ENCODE measurements at regions not wholly inside any gene's neighbourhood (a gene's known extent, or its start where the extent isn't known, plus 50 kb on each side); places are given as distances from the start of the nearest gene placed in this dataset.
"Not testable (repeated sequence)": the region's sequence is repeated elsewhere in the genome, so short reads cannot be mapped to it uniquely, and the experiment has no call there.

DNA sequence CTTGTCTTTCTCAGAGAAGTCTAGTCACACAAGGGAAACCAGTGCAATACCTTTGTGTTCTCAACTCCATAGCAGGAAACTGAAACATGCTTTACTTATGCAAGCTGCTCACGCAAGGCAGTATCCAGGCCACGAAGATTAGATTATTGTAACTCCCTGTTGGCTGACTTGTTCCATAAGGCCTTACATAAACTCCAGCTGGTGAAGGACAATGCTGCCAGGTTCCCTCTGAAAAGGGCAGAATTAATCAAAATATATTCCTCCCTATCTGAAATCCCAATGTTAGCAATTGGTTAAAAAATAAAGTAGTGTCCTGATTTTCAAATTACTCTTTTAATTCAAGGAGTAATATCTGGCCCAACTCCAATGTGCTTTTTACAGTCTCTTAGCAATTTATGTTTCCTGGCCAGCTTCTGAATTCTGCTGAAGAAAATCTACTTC is 966.6 kb downstream of the HACE1 start:
- no peak for DNase-seq

DNA sequence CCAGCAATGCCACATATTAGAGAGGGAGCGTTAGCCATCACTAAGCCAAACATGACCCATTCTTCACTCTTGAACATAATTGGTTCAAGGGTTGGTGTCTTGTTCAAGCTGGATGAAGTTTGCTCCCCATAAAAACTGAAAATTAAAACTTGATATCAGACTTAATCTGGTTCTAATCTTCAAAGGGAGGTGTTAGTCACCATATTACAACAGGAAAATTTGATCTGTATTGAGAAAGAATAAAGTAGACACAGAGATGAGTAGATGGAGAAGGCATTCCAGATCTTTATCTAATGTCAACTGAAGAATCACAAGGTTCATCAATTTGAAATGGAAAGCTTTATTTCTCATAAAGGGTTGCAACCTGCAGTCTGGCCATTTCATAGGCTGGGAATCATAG is 972.8 kb downstream of the HACE1 start:
- DNase-seq: no peak

DNA sequence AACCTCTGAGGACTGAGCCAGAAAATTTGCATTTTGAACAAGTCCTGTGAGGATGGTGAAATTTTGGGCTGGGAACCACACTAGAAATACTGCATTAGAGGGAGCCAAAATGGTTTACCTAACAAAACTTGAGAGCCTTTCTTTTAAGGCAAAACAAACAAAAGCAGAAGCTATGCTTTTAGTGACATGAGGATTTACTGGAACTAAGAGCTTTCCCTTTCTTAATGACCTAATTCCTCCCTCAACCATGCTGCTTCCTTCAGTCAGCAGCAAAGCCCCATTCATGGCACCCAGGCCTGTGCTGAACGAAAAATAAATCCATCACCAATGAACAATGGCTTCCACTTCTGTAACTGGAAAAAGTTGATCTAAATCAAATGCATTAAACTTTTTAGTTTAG is 974.3 kb downstream of the HACE1 start:
- no peak for DNase-seq

DNA sequence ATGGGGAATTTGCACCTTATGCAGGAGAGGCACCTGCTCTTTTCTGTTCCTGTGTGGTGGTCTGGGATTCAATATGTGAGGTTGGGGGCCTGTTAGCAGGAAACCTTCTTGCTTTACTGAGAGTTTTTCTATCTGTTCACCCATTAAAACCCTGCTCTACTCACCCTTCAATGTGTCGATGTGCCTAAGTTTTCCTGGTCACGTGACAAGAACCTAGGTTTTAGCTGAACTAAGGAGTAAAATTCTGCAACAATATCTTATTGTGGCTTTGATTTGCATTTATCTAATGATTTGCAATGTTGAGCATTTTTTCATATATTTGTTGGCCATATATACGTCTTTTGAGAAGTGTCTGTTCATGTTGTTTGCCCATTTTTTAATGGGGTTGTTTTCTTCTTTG is 979.9 kb downstream of the HACE1 start:
- DNase-seq: no peak

DNA sequence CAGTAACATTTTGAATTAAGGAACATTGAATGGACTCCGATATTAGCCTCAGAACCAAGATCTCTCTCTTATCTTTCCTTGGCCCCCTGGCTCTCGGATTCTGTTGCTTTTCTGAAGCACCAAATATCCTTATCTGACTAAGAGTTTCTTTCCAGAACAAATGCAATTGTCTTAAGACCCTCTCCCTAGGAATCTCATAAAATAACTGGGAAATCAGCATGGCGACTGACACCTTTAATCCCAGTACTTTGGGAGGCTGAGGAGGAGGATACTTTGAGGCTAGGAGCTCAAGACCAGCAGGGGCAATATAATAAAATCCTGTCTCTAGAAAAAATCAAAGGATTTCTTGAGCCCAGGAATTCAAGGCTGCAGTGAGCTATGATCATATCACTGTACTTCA is 984.5 kb downstream of the HACE1 start:
- no peak for DNase-seq

DNA sequence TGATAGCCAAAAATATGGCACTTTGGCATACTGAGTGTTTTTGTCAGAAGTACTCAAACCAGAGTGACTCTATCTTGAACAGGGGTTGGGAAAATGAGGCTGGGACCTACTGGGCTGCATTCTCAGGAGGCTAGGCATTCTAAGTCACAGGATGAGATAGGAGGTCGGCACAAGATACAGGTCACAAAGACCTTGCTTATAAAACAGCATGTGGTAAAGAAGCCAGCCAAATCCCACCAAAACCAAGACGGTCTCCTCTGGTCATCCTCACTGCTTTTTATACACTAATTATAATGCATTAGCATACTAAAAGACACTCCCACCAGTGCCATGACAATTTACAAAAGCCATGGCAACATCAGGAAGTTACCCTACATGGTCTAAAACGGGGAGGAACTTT is 985.1 kb downstream of the HACE1 start:
- DNase-seq: no peak

DNA sequence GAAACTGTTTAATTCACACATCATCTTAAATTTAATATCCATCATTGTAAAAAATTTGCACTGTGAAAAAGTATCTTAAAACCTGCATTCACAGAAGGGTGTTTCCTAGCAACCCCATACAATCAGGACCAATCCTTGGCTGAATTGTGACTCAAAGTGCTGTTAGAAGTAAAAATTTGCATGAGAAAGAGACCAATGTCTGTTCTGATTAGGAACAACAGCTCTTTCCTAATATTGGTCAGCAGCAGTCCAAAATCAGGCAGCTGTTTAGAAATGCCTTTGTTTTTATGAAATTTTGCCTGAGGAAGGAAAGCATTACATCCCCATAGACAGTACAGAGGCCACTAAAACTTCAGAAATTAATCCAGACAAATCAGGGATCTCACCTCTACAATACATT is 987.0 kb downstream of the HACE1 start:
- no peak for DNase-seq

DNA sequence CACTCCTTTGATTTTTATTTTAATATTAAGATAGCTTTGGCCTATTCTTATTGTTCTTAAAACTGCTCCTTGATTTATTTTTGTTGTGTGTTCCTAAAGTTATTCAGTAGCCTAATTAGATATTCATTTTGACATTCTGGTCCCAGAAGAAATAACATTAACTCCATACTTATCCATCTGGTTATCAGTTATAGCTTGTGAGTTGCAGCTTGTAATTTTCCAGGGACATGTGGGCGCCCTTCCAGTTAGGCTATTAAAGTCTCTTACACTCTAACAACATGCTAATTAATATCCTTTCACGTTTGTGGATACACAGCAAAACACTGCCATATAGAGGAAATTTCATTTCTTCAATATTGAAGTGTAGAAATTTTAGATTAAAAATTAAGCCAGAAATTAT is 987.5 kb downstream of the HACE1 start:
- no peak for DNase-seq

DNA sequence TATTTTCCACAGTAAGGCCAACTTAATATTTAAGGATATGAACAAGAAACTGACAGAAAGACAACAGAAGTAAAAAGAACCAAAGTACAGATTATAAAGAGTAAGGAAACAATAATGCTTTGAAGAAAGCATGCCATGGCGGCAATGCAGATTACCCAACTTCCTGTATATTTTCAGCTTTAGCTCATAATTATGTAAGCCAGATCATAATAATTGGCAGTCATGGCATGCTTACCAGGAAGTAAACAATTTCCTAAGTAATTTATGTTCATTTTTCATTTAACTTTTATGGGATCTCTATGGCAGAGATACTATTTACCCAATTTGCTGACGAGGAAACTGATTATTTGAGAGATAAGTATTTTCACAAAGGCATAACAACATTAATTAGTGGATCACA is 988.7 kb downstream of the HACE1 start:
- DNase-seq: no peak

DNA sequence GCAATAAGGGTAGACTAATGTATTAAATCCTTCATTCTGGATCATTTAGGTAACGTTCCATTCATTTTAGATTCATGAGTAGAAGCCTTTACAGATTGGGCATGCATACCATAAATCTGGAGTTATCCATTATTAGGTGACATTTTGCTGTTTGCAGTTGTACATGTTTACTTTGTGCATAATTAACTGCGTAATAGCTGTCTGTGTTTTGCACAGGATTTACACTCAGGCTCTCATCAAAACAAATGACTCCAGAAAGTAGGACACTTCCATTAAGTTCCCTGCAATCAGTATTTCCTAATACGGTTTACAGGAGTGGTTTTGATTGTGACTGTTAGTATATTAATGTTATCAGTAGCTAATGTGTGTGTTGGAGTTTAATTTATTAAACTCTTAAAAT is 997.4 kb downstream of the HACE1 start:
- no peak for DNase-seq

DNA sequence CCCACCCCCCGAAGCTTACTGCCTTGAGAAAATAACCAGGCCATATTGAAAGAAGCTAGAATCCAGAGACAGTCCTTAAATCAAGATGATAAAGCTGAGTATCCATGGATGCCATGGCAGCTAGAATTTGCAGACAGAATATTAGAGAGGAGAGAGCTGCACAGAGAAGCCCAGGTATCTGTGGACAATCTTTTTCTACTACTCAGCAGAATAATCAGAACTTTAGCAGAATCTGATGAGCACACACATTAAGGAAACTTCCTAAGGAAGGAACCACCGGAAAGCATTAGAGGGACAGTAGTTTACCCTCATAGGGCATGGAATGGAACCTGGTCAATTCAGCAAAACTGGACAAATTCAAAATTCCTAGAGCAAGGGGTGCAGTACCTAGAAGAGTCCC is 1001.7 kb downstream of the HACE1 start:
- no peak for DNase-seq

DNA sequence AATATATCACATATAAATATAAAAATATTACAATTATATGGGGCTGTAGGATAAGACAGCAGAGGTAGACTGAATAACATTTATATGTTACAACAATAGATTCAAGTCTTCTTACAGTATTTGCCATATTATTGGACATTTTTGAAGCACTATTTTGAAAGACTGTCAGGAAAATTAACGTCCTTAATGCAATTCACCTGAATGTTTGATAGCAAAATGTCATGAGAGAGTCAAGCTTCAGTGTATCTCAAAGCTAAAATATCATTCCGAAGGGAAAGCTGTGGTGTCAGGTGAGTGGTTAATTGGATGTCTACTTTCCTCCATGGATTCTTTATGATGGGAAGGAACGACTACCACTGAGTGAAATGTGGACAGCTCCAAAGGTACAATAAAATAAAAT is 1004.0 kb downstream of the HACE1 start:
- no peak for DNase-seq

DNA sequence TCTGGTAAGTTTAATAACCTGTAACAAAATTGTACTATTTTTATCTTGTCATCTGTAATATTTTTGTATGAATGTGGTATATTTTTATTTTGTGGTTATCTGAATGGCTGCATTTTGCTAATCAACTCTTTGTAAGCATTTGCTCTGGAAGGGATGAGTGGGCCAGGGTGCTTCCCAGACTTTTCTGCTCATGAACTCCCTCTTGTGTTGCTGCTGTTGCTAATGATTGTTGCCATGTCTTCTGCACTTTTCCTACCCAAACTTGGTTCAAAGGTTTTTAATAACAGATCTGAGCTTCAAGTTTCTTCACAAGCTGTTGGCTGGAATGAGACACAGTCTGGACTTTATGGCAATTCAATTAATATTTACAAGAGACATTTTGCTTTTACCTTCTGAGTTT is 1005.7 kb downstream of the HACE1 start:
- DNase-seq: no peak

DNA sequence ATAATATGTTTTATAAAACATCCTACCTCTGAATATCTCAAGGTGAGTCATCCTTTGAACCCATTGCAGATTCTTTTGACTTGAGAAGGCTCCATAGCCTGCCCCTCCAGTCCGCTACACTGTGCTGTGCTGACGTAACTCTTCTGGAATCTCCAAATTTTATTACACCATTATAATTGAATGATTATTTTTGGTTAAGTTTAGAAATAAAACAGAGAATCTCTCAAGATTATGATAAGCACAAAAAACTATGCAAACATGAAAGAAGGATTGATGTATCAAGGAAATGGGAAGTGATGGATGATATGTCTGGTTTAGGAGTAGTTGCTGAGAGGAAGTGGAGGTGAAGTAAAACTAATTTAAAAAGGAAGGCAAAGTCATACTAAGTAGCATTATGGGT is 1021.3 kb downstream of the HACE1 start:
- DNase-seq: no peak

DNA sequence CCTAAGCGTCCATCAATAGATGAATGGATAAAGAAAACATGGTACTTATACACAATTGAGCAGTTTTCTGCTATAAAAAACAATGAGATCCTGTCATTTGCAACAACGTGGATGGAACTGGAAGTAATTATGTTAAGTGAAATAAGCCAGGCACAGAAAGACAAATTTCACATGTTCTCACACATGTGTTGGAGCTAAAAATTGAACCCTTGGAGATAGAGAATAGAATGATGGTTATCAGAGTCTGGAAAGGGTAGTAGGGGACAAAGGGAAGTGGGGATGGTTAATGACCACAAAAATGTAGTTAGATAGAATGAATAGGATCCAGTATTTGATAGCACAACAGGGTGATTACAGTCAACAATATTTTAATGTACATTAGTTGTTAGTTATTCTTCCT is 1033.5 kb downstream of the HACE1 start:
- no peak for DNase-seq

DNA sequence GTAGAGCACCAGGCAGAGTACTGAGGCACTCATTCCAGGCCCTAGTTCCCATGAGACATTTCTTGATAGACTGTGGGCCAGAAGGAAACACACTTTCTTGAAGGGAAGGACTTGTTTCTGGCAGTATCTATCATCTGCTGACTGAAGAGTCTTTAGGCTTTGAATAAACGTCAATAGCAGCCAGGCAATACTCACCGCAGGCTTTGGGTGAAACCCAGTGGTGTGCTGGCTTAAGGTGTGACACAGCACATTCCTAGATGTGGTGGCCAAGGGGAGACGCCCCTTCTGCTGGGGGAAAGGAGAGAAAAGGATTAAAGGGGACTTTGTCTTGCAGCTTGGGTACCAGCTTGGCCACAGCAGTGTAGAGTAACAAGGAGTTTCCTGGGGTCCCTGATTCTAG is 1039.6 kb downstream of the HACE1 start:
- no peak for DNase-seq

DNA sequence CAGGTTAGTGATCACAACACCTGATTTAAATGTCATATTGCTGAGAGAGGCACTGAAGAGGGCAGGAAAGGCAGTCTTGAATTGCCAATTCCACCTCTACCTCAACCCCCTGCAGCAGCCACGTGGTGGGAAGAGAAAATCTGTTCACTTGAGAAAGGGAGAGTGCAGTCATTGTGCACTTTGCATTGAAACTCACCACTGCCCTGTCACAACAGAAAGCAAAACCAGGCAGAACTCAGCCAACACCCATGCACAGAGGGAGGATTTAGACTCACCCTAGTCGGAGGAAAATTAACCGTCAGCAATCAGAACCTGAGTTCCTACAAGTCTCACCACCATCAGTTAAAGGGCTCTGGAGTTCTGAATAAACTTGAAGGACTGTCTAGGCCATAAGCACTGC is 1040.2 kb downstream of the HACE1 start:
- DNase-seq: no peak

DNA sequence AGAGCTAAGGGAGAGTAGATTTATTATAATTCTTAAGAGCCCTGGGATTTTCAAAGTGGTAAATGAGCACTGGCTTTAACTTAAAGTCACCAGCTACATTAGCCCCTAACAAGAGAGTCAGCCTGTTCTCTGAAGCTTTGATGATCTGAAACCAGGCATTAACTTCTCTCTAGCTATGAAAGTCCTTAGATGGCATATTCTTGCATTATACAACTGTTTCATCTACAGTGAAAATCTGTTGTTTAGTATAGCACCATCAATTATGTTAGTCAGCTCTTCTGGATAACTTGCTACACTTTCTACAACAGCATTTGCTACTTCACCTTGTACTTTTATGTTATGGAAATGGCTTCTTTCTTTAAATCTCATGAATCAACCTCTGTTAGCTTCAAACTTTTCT is 1046.7 kb downstream of the HACE1 start:
- no peak for DNase-seq

DNA sequence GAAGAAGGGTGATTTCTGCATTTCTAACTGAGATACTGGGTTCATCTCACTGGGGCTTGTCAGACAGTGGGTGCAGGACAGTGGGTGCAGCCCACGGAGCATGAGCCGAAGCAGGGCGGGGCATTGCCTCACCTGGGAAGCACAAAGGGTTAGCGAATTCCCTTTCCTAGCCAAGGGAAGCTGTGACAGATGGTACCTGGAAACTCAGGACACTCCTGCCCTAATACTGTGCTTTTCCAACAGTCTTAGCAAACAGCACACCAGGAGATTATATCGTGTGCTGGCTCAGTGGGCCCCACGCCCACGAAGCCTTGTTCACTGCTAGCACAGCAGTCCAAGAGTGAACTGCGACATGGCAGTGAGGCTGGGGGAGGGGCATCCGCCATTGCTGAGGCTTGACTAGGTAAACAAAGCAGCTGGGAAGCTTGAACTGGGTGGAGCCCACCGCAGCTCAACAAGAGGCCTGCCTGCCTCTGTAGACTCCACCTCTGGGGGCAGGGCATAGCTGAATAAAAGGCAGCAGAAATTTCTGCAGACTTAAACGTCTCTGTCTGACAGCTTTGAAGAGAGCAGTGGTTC is 1057.7 kb downstream of the HACE1 start:
- not testable (repeated sequence) for DNase-seq

DNA sequence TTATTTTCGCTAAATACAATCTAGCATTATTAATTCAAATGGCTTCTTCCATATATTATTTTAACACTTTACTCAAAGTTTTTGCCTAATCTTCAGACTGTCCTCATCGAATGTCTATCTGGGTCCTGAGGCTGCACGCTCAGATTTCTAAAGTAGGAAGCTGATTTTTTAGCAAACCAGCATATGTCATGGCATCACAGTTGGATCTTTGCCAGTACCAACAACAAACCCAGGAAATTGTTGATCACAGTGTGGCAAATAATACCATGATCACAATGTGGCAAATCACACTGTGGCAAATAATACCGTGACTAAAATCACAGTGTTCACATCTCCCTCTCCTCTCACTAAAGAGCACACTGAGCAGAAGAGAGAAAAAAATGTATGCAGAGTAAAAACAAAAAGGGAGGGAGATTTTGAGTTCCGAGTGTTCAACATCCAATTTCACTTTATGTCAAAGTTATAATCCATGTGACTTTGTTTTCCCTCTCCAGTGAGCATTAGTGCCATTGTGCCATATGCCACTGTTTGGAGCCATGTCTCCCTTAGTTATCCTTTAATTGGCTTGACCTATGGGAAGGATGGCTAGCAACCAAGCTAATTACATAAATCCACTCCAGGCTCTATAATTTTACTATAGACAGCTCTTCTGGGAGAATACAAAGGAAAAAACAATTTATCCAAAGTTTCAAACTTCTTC is 1059.6 kb downstream of the HACE1 start:
- DNase-seq: no peak

DNA sequence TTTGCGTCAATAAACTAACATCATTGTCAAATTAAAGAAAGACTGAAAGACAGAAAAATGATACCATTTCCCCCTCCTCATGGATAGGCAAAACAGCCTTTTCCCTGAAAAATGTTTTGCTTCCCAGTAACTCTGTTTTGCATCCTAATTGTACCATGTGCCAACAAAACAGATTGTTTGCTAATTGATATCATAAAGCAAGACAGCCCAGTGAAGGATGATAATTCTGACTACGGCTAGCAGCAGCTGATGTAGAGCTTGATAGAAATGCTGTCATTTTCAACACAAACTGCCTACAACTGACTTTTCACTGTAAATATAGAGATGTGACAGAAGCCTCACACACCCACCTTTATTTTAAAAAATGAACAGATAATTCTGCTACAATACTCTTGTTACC is 1061.6 kb downstream of the HACE1 start:
- DNase-seq: no peak

DNA sequence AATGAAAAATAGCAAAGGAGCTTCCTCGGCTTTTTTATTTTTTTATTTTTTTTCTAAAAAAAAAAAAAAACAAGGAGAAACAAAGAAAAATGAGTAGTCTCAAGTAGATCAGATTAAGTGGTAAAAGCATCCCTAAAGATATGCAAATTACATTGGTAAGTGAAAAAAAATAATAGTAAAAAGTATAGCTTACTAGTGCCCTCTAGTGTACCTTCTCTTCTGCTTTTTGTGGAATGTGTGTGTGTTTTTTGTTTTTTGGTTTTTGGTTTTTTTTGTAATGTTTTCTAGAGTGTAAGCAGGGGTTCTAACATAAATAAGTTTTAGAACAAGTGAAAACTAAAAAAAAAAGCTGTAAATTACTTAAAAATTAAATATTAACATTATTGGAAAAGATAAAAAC is 1062.0 kb downstream of the HACE1 start:
- DNase-seq: peak; percentile 13

DNA sequence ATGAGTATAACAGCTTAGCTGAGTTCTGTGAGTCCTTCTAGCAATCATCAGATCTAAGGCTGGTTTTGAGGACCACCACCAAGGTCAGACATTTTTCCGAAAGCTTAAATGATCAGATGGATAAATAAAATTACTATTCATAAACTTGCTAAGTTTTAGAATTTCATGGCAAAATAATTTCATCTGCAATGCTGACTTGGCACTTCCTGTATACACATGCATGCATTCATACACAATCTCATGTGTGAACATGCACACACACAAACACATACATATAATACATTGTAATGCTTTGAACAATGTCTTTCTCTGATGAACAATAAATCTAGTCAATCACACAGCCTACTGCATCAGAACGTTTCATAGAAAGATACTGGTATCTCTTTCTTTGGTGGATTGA is 1068.3 kb downstream of the HACE1 start:
- no peak for DNase-seq

DNA sequence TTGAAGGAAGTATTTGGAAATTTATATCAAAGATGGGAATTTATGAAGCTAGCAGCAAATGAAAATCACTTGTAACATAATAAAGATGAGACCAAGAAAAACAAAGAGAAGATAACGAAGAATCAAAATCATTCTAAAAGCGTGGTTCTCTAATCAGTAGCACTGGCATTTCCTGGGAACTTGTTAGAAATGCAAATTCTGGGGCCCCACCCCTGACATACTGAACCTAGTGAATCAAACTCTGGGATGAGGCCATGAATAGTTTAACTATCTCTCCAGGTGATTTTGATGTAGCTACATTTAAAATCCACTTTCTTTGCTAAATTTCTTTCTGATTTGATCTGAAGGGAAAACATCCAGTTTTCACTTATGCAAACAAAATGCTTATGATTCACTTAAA is 1075.6 kb downstream of the HACE1 start:
- DNase-seq: no peak

DNA sequence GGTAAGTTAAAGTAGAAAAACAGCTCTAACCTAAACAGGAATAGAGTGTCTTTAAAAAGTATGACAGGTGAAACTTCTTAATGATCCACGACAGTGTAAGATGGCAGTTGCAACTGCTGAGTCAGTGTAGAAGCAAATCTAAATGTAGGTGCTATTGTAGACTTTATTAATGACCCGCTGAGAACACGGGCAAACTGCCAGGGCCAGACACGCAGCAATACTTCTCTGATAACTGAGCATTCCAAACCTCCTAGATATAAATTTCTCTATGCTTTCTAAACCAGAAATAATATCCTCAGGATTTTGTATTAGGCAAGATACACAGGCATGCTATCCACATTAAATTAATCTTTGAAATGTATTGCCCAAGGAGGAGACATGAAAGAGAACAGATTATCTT is 1076.4 kb downstream of the HACE1 start:
- peak; percentile 7 for DNase-seq
